Fibroblast of villous mesenchyme (primary cell): ENCODE measurements at regions not wholly inside any gene's neighbourhood (a gene's known extent, or its start where the extent isn't known, plus 50 kb on each side); places are given as distances from the start of the nearest gene placed in this dataset.

Source experiments
- DNase-seq: peaks from one replicate; pipeline ENCODE4 v3.0.0-alpha.2; 2010; ENCODE audit warnings: low read depth
- H3K4me3 ChIP-seq: 2 replicates; pipeline ENCODE4 v1.5.1; 2011; ENCODE audit warnings: low read depth, mild to moderate bottlenecking, low read length
- CTCF ChIP-seq: IDR thresholded peaks from 2 replicates; pipeline ENCODE4 v1.5.1; 2012; ENCODE audit warnings: low read depth, mild to moderate bottlenecking, low read length; ENCODE audit not compliant: insufficient read depth

- no peak overlapping the region for H3K4me3 ChIP-seq
- DNase-seq = no peak
- TF ChIP-seq CTCF = no peak
These were observed 517.6 kb downstream of the PABPC4L start for GRCh38 chr4:133683967-133684366.

- DNase-seq = no peak
- H3K4me3 ChIP-seq = no peak overlapping the region
- TF ChIP-seq CTCF = no peak
These were observed 519.2 kb downstream of the PCDH10 start for GRCh38 chr4:133668061-133668851.

- no peak overlapping the region for H3K4me3 ChIP-seq
- no peak for TF ChIP-seq CTCF
- DNase-seq = no peak
These were observed 498.1 kb downstream of the PCDH10 start for GRCh38 chr4:133647206-133647605.

- H3K4me3 ChIP-seq = no peak overlapping the region
- no peak for TF ChIP-seq CTCF
- DNase-seq = peak; percentile 8
These were observed 492.1 kb downstream of the PCDH10 start for GRCh38 chr4:133641191-133641590.

- H3K4me3 ChIP-seq = no peak overlapping the region
- DNase-seq = no peak
- no peak for TF ChIP-seq CTCF
These were observed 489.7 kb downstream of the PCDH10 start for GRCh38 chr4:133638751-133639150.

GRCh38 chr4:133637161-133637560 lies 488.1 kb downstream of the PCDH10 start:
- DNase-seq = no peak
- TF ChIP-seq CTCF = no peak
- no peak overlapping the region for H3K4me3 ChIP-seq

GRCh38 chr4:133624744-133625143 lies 475.6 kb downstream of the PCDH10 start:
- no peak overlapping the region for H3K4me3 ChIP-seq
- no peak for DNase-seq
- TF ChIP-seq CTCF = no peak
